Pancreas (tissue), 10 donors: ENCODE measurements at regions not wholly inside any gene's neighbourhood (a gene's known extent, or its start where the extent isn't known, plus 50 kb on each side); places are given as distances from the start of the nearest gene placed in this dataset.
A peak's percentile ranks its signal among the peaks of the same experiment; 100 is the strongest.

Experiments
- ATAC-seq, 4 donors: fragments of 200-7000 bp; cut with Tn5 transposase; one replicate each; pipeline versions ENCODE4 v1.8.0 to v1.9.1; 2020; ENCODE audit warnings: mild to moderate bottlenecking in 4 of 4, moderate library complexity in 4 of 4
- DNase-seq, 6 donors: peaks; one replicate each; pipeline ENCODE4 v3.0.0-alpha.2; 2020
- FAIRE-seq: peaks from 2 replicates; lab custom pipeline; 2012; peaks lifted over from hg19 to GRCh38; lab: Jason Lieb, UNC
- H3K27ac ChIP-seq, 4 donors: fragments of 200-600 bp; sonication (generic); 1 replicate in 3 of 4; 2 replicates in 1 of 4; pipeline versions ENCODE4 v1.5.0 to v1.8.0; 2020
- H3K27me3 ChIP-seq, 4 donors: fragments of 200-600 bp; one replicate each; pipeline ENCODE4 v1.8.0; 2021
- H3K36me3 ChIP-seq, 3 donors: fragments of 200-600 bp; sonication (generic) in 1 of 3; one replicate each; pipeline versions ENCODE4 v1.5.0 to v1.8.0; 2020 to 2021
- H3K4me1 ChIP-seq, 3 donors: fragments of 200-600 bp; one replicate each; pipeline ENCODE4 v1.8.0; 2021
- H3K4me3 ChIP-seq, 4 donors: fragments of 200-600 bp; sonication (generic) in 2 of 4; one replicate each; pipeline versions ENCODE4 v1.5.0 to v1.8.0; 2020 to 2021
- H3K9me3 ChIP-seq, 4 donors: fragments of 200-600 bp; one replicate each; pipeline ENCODE4 v1.8.0; 2021
- CTCF ChIP-seq, 4 donors: fragments of 200-600 bp; sonication (generic) in 3 of 4; IDR thresholded peaks; one replicate each; pipeline versions ENCODE4 v1.5.0 to v1.8.0; 2021; ENCODE audit warnings: antibody characterized with exemption in 4 of 4
- WGBS, 2 donors: extraction: QIAGEN DNeasy Blood & Tissue Kit; methylation state at CpG; one replicate each; pipeline ENCODE4 v1.1.7; 2013; 5-methylcytosine and 5-hydroxymethylcytosine counted together
- intact Hi-C, 3 donors: fragments of 100-400 bp; cut with DNase I; formaldehyde crosslinking; loops; one replicate each; pipeline versions ENCODE4 v1.11.1 to v1.14.2; 2022
- donor health status: healthy with polysubstance abuse.
- donor health status: DM: no; HTN: no; CAD: no; lungs with moderate emphysema.
- donor health status: DM: no; HTN: no; CAD: no.
- donor health status: control.
- donor health status: control.
- donor health status: Bipolar disorder and iron deficiency.
- donor health status: DM: yes; HTN: yes; CAD: no.
- donor health status: DM: no; HTN: no; CAD: no.
- donor health status: DM: no; HTN: no; CAD: no.
- donor health status: DM: yes; HTN: yes; CAD: no.

- no peaks in the 10 kb centered on the region for H3K9me3 ChIP-seq
- TF ChIP-seq CTCF (IDR thresholded peaks at IDR 0.05): no peak
- FAIRE-seq (no peak), DNase-seq (peak in 2 of 6 donors; percentile 3 to 12), ATAC-seq (no peak)
- no peaks in the 10 kb centered on the region for H3K36me3 ChIP-seq
- 73 to 84% methylated on average over 39 of the region's 39 CpGs for WGBS, 2 donors
- no peaks in the 10 kb centered on the region for H3K27me3 ChIP-seq
- H3K4me1 ChIP-seq: no peaks in the 10 kb centered on the region
- no peak overlapping the region for H3K27ac ChIP-seq
- intact Hi-C loops: no loop called here
- H3K4me3 ChIP-seq: no peak overlapping the region
Measured at GRCh38 chr12:38157274-38157932, 159.2 kb upstream of the ALG10B start.

- H3K4me3 ChIP-seq: no peak overlapping the region
- 83 to 92% methylated on average over 28 of the region's 28 CpGs for WGBS, 2 donors
- DNase-seq (peak in 1 of 6 donors; percentile 4), FAIRE-seq (no peak), ATAC-seq (no peak)
- no peaks in the 10 kb centered on the region for H3K9me3 ChIP-seq
- intact Hi-C loops: no loop called here
- no peak for TF ChIP-seq CTCF (IDR thresholded peaks at IDR 0.05)
- H3K27me3 ChIP-seq: no peaks in the 10 kb centered on the region
- H3K27ac ChIP-seq: no peak overlapping the region
- no peaks in the 10 kb centered on the region for H3K36me3 ChIP-seq
- no peaks in the 10 kb centered on the region for H3K4me1 ChIP-seq
Measured at GRCh38 chr12:38157933-38158401, 158.6 kb upstream of the ALG10B start.

GRCh38 chr12:38158428-38159091, 158.0 kb upstream of the ALG10B start:
- intact Hi-C loops: no loop called here

GRCh38 chr12:38159092-38159551, 157.5 kb upstream of the ALG10B start:
- no peak for ATAC-seq
- no peak for TF ChIP-seq CTCF (IDR thresholded peaks at IDR 0.05)
- FAIRE-seq: no peak
- WGBS, 2 donors: 74 to 85% methylated on average over 19 of the region's 19 CpGs
- peak in 1 of 6 donors; percentile 5 for DNase-seq
- Histone ChIP-seq H3K27ac (no peak overlapping the region), H3K4me3 (no peak overlapping the region), H3K9me3 (no peaks in the 10 kb centered on the region), H3K4me1 (no peaks in the 10 kb centered on the region), H3K27me3 (no peaks in the 10 kb centered on the region), H3K36me3 (no peaks in the 10 kb centered on the region)
- intact Hi-C loops: no loop called here

More at GRCh38 chr12:38158428-38159091, 158.0 kb upstream of the ALG10B start:
- WGBS, 2 donors: 76 to 81% methylated on average over 32 of the region's 32 CpGs
- Histone ChIP-seq H3K27me3 (no peaks in the 10 kb centered on the region), H3K4me1 (no peaks in the 10 kb centered on the region), H3K27ac (no peak overlapping the region), H3K4me3 (no peak overlapping the region), H3K36me3 (no peaks in the 10 kb centered on the region), H3K9me3 (no peaks in the 10 kb centered on the region)
- DNase-seq: peak in 2 of 6 donors; percentile 5 to 47
- no peak for ATAC-seq
- no peak for TF ChIP-seq CTCF (IDR thresholded peaks at IDR 0.05)
- FAIRE-seq: no peak
